ENCODE measurements at regions not wholly inside any gene's neighbourhood (a gene's known extent, or its start where the extent isn't known, plus 50 kb on each side); places are given as distances from the start of the nearest gene placed in this dataset.
"Not testable (repeated sequence)": the region's sequence is repeated elsewhere in the genome, so short reads cannot be mapped to it uniquely, and the experiment has no call there.

DNA sequence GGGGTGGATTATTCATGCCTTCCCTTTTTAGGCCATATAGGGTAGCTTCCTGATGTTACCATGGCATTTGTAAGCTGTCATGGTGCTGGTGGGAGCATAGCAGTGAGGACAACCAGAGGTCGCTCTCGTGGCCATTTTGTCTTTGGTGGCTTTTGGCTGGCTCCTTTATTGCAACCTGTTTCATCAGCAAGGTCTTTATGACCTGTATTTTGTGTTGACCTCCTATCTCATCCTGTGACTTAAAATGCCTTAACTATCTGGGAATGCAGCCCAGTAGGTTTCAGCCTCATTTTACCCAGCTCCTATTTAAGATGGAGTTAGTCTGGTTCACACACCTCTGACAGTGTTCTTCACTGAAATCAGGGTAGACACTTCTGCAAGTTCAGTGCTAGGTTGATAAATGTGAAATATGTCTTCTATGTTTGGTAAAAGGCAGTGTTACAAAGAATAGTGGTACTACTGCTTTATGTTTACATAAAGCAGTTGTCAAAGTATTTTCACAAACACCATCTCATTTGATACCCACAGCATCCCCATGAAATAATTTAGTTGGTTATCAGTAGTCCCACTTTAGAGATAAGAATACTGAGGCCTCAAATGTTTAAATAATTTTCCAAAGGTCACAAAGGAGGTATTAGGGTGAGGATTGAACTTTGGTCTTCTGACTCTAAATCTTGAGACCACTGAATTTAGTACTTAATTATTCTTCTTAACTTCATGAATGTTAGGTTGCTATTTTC is 77.1 kb upstream of the C4orf54 start:
- no peak overlapping the region for H3K56ac ChIP-seq (ENCODE audit: low read length)
- DNase-seq: no peak
- no peak overlapping the region for H3K18ac ChIP-seq (ENCODE audit: low read length)
- H3K79me2 ChIP-seq (ENCODE audit: control insufficient read depth, insufficient read depth, low read length): no peaks in the 10 kb centered on the region
- WGBS (ENCODE audit: extremely low coverage, insufficient coverage, low lambda C conversion rate): no CpG with 5 or more reads among the region's 2 CpGs
- H3K79me1 ChIP-seq (ENCODE audit: low read length): no peaks in the 10 kb centered on the region
- H4K8ac ChIP-seq (ENCODE audit: low read depth, low read length): no peak overlapping the region
- H3K27ac ChIP-seq (ENCODE audit: low read depth, low read length): no peak overlapping the region
- H3K4me1 ChIP-seq (ENCODE audit: control insufficient read depth, low read depth, low read length): no peaks in the 10 kb centered on the region
- no peak overlapping the region for H2AK5ac ChIP-seq (ENCODE audit: low read length)
- H3K4me2 ChIP-seq (ENCODE audit: low read length): no peak overlapping the region
- H3K4me3 ChIP-seq (ENCODE audit: low read length): no peak overlapping the region
- H2BK5ac ChIP-seq (ENCODE audit: low read length): no peak overlapping the region
- H3K36me3 ChIP-seq (ENCODE audit: control insufficient read depth, insufficient read depth, low read length): no peaks in the 10 kb centered on the region
- no peak overlapping the region for H3K4ac ChIP-seq (ENCODE audit: low read depth, low read length)
- H3K23ac ChIP-seq (ENCODE audit: low read length): no peak overlapping the region
- no peaks in the 10 kb centered on the region for H3K27me3 ChIP-seq (ENCODE audit: insufficient read depth, low read length, poor library complexity)
- no peak overlapping the region for H2BK15ac ChIP-seq (replicated peaks; ENCODE audit: low read depth)
- H3K9ac ChIP-seq (ENCODE audit: low read length): no peak overlapping the region
- H4K5ac ChIP-seq (ENCODE audit: low read length): no peak overlapping the region
- H2BK120ac ChIP-seq (ENCODE audit: low read depth, low read length): no peak overlapping the region

DNA sequence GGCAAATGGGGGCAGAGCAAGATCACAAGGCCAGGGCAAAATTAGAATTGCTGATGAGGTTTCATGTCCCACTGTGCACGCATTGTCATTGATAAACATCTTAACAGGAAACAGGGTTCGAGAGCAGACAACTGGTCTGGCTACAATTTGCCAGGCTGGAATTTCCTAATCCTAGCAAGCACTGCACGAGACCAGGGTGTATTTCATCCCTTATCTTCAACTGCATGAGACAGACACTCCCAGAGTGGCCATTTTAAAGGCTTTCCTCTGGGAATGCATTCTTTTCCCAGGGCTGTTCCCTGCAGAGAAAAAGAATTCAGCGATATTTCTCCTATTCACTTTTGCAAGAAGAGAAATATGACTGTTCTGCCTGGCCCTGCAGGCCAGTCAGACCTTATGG is 75.8 kb upstream of the C4orf54 start:
- not testable (repeated sequence) for H3K36me3 ChIP-seq (ENCODE audit: control insufficient read depth, insufficient read depth, low read length); H2BK5ac ChIP-seq (ENCODE audit: low read length); H3K27me3 ChIP-seq (ENCODE audit: insufficient read depth, low read length, poor library complexity); H2AK5ac ChIP-seq (ENCODE audit: low read length); H3K4me3 ChIP-seq (ENCODE audit: low read length); H3K56ac ChIP-seq (ENCODE audit: low read length); H3K18ac ChIP-seq (ENCODE audit: low read length); H3K4me1 ChIP-seq (ENCODE audit: control insufficient read depth, low read depth, low read length); H3K79me1 ChIP-seq (ENCODE audit: low read length); H2BK120ac ChIP-seq (ENCODE audit: low read depth, low read length); H3K23ac ChIP-seq (ENCODE audit: low read length); H3K9ac ChIP-seq (ENCODE audit: low read length); H2BK15ac ChIP-seq (replicated peaks; ENCODE audit: low read depth); H3K4me2 ChIP-seq (ENCODE audit: low read length); H3K4ac ChIP-seq (ENCODE audit: low read depth, low read length); H3K27ac ChIP-seq (ENCODE audit: low read depth, low read length); H3K79me2 ChIP-seq (ENCODE audit: control insufficient read depth, insufficient read depth, low read length); H4K5ac ChIP-seq (ENCODE audit: low read length); H4K8ac ChIP-seq (ENCODE audit: low read depth, low read length)
- DNase-seq: peak; percentile 39
- no CpG with 5 or more reads among the region's 4 CpGs for WGBS (ENCODE audit: extremely low coverage, insufficient coverage, low lambda C conversion rate)

DNA sequence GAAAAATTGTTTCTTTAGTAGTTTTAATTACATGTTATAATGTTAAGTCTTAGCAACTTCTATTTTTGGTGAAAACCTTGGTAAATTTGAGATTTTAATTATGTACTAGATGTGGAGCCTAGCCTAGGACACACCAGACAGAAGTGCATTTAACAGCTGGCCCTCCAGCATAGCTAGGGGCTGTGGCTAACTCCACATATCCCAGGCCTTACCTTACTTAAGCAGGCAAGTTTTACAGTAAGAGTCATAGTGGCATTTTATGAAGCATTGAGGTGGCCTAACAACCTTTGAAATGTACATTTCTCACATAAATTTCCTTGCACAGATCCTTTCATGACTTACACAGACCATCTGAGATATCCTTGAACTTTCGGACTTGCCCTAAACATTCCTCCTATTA is 71.6 kb upstream of the C4orf54 start:
- no peak overlapping the region for H3K9ac ChIP-seq (ENCODE audit: low read length)
- no peak overlapping the region for H3K27ac ChIP-seq (ENCODE audit: low read depth, low read length)
- H3K79me1 ChIP-seq (ENCODE audit: low read length): no peaks in the 10 kb centered on the region
- H3K4me2 ChIP-seq (ENCODE audit: low read length): no peak overlapping the region
- DNase-seq: no peak
- H4K5ac ChIP-seq (ENCODE audit: low read length): no peak overlapping the region
- H3K23ac ChIP-seq (ENCODE audit: low read length): no peak overlapping the region
- no peak overlapping the region for H2BK15ac ChIP-seq (replicated peaks; ENCODE audit: low read depth)
- H3K4me3 ChIP-seq (ENCODE audit: low read length): no peak overlapping the region
- H3K4me1 ChIP-seq (ENCODE audit: control insufficient read depth, low read depth, low read length): no peaks in the 10 kb centered on the region
- WGBS (ENCODE audit: extremely low coverage, insufficient coverage, low lambda C conversion rate): no CpG with 5 or more reads among the region's 1 CpG
- H2BK120ac ChIP-seq (ENCODE audit: low read depth, low read length): no peak overlapping the region
- no peaks in the 10 kb centered on the region for H3K79me2 ChIP-seq (ENCODE audit: control insufficient read depth, insufficient read depth, low read length)
- no peak overlapping the region for H3K56ac ChIP-seq (ENCODE audit: low read length)
- H4K8ac ChIP-seq (ENCODE audit: low read depth, low read length): no peak overlapping the region
- H3K27me3 ChIP-seq (ENCODE audit: insufficient read depth, low read length, poor library complexity): no peaks in the 10 kb centered on the region
- H3K18ac ChIP-seq (ENCODE audit: low read length): no peak overlapping the region
- H2AK5ac ChIP-seq (ENCODE audit: low read length): no peak overlapping the region
- H3K4ac ChIP-seq (ENCODE audit: low read depth, low read length): no peak overlapping the region
- no peaks in the 10 kb centered on the region for H3K36me3 ChIP-seq (ENCODE audit: control insufficient read depth, insufficient read depth, low read length)
- no peak overlapping the region for H2BK5ac ChIP-seq (ENCODE audit: low read length)

DNA sequence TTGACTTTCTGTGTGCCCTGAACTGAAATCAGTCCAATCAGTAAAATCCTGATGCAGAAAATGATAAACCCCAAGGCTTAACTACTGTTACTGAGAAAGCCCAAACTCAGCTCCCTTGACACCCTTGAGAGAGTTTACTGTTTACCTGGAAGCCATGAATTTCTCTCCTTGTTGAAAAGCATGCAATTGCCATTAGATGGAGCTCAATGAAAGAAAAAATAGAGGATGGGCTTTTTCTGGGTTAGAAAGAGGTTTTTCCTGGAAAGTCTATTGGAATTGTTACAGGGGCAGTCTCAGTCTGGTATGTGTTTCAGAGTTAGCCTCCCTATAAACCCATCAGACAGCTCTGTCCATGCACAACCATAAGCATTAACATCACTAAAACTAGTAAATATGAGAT is 66.4 kb upstream of the C4orf54 start:
- H3K27ac ChIP-seq (ENCODE audit: low read depth, low read length): no peak overlapping the region
- H2BK15ac ChIP-seq (replicated peaks; ENCODE audit: low read depth): no peak overlapping the region
- no peak overlapping the region for H2BK120ac ChIP-seq (ENCODE audit: low read depth, low read length)
- H2BK5ac ChIP-seq (ENCODE audit: low read length): no peak overlapping the region
- no peak overlapping the region for H4K8ac ChIP-seq (ENCODE audit: low read depth, low read length)
- DNase-seq: no peak
- no peaks in the 10 kb centered on the region for H3K79me2 ChIP-seq (ENCODE audit: control insufficient read depth, insufficient read depth, low read length)
- H3K18ac ChIP-seq (ENCODE audit: low read length): no peak overlapping the region
- no peak overlapping the region for H3K23ac ChIP-seq (ENCODE audit: low read length)
- no peak overlapping the region for H3K9ac ChIP-seq (ENCODE audit: low read length)
- no peak overlapping the region for H2AK5ac ChIP-seq (ENCODE audit: low read length)
- no peak overlapping the region for H3K4me3 ChIP-seq (ENCODE audit: low read length)
- no peak overlapping the region for H3K4ac ChIP-seq (ENCODE audit: low read depth, low read length)
- H3K4me1 ChIP-seq (ENCODE audit: control insufficient read depth, low read depth, low read length): no peaks in the 10 kb centered on the region
- no peaks in the 10 kb centered on the region for H3K79me1 ChIP-seq (ENCODE audit: low read length)
- no peak overlapping the region for H3K56ac ChIP-seq (ENCODE audit: low read length)
- no peaks in the 10 kb centered on the region for H3K27me3 ChIP-seq (ENCODE audit: insufficient read depth, low read length, poor library complexity)
- no peak overlapping the region for H3K4me2 ChIP-seq (ENCODE audit: low read length)
- H3K36me3 ChIP-seq (ENCODE audit: control insufficient read depth, insufficient read depth, low read length): no peaks in the 10 kb centered on the region
- no peak overlapping the region for H4K5ac ChIP-seq (ENCODE audit: low read length)

DNA sequence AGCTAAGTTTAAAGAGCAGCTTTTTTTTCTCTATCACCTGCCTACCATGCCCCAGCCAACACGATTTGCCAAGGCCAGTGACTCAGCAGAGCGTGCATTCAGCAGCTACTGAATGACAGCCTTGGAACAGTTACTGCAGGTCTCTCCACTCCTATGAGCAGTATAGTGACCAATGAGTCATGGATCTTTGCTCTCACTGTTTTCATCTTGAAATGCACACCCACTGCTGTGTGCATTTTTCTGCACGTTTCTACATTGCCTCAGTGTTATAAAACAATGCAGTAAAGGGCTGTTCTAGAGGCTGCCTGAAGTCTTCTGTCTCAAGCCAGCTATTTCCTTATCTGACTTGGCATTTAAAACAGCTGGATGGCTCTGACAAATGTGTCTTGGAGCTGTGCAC is 66.0 kb upstream of the C4orf54 start:
- Histone ChIP-seq H3K18ac (ENCODE audit: low read length) (no peak overlapping the region), H3K79me2 (ENCODE audit: control insufficient read depth, insufficient read depth, low read length) (no peaks in the 10 kb centered on the region), H2BK5ac (ENCODE audit: low read length) (no peak overlapping the region), H4K8ac (ENCODE audit: low read depth, low read length) (no peak overlapping the region), H3K4me3 (ENCODE audit: low read length) (no peak overlapping the region), H3K27me3 (ENCODE audit: insufficient read depth, low read length, poor library complexity) (no peaks in the 10 kb centered on the region), H3K9ac (ENCODE audit: low read length) (no peak overlapping the region), H3K56ac (ENCODE audit: low read length) (no peak overlapping the region), H2BK15ac (replicated peaks; ENCODE audit: low read depth) (no peak overlapping the region), H3K4ac (ENCODE audit: low read depth, low read length) (no peak overlapping the region), H4K5ac (ENCODE audit: low read length) (no peak overlapping the region), H3K27ac (ENCODE audit: low read depth, low read length) (no peak overlapping the region), H3K36me3 (ENCODE audit: control insufficient read depth, insufficient read depth, low read length) (no peaks in the 10 kb centered on the region), H3K4me2 (ENCODE audit: low read length) (no peak overlapping the region), H2AK5ac (ENCODE audit: low read length) (no peak overlapping the region), H2BK120ac (ENCODE audit: low read depth, low read length) (no peak overlapping the region), H3K79me1 (ENCODE audit: low read length) (no peaks in the 10 kb centered on the region), H3K4me1 (ENCODE audit: control insufficient read depth, low read depth, low read length) (no peaks in the 10 kb centered on the region), H3K23ac (ENCODE audit: low read length) (no peak overlapping the region)
- WGBS (ENCODE audit: extremely low coverage, insufficient coverage, low lambda C conversion rate): no CpG with 5 or more reads among the region's 3 CpGs
- DNase-seq: peak; percentile 46

DNA sequence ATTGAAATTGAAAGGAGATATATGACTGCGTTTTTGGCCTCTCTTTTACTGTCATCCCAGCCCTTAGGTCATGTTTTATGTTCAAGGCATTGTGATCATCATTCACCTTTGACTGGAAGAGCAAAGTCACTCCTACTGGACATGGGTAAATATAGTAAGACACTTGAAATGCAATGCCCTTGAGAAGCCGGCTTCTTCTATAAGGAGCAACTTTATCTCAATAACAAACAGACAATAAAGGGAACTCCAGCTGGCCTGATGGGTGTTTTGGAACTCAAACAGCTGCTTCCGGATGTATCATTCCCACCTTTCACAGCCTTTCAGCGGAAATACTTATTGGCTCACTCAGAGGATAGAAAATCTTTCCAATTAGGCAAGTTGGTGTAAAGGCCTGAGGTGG is 65.1 kb upstream of the C4orf54 start:
- H3K4me2 ChIP-seq (ENCODE audit: low read length): no peak overlapping the region
- no peak overlapping the region for H3K27ac ChIP-seq (ENCODE audit: low read depth, low read length)
- H3K56ac ChIP-seq (ENCODE audit: low read length): no peak overlapping the region
- no peaks in the 10 kb centered on the region for H3K36me3 ChIP-seq (ENCODE audit: control insufficient read depth, insufficient read depth, low read length)
- no peak overlapping the region for H3K4ac ChIP-seq (ENCODE audit: low read depth, low read length)
- no peak overlapping the region for H3K4me3 ChIP-seq (ENCODE audit: low read length)
- no peak overlapping the region for H3K23ac ChIP-seq (ENCODE audit: low read length)
- no peak overlapping the region for H2BK15ac ChIP-seq (replicated peaks; ENCODE audit: low read depth)
- peak overlapping the region; percentile 35 for H2BK120ac ChIP-seq (ENCODE audit: low read depth, low read length)
- no peak overlapping the region for H2AK5ac ChIP-seq (ENCODE audit: low read length)
- peak overlapping the region; percentile 45 for H3K18ac ChIP-seq (ENCODE audit: low read length)
- no peak overlapping the region for H3K9ac ChIP-seq (ENCODE audit: low read length)
- no peaks in the 10 kb centered on the region for H3K4me1 ChIP-seq (ENCODE audit: control insufficient read depth, low read depth, low read length)
- H3K27me3 ChIP-seq (ENCODE audit: insufficient read depth, low read length, poor library complexity): no peaks in the 10 kb centered on the region
- no peak for DNase-seq
- no peak overlapping the region for H2BK5ac ChIP-seq (ENCODE audit: low read length)
- no peaks in the 10 kb centered on the region for H3K79me1 ChIP-seq (ENCODE audit: low read length)
- H4K8ac ChIP-seq (ENCODE audit: low read depth, low read length): no peak overlapping the region
- H4K5ac ChIP-seq (ENCODE audit: low read length): no peak overlapping the region
- no peaks in the 10 kb centered on the region for H3K79me2 ChIP-seq (ENCODE audit: control insufficient read depth, insufficient read depth, low read length)
- WGBS (ENCODE audit: extremely low coverage, insufficient coverage, low lambda C conversion rate): no CpG with 5 or more reads among the region's 4 CpGs
